HCT116 (cell line): ENCODE measurements at regions not wholly inside any gene's neighbourhood (a gene's known extent, or its start where the extent isn't known, plus 50 kb on each side); places are given as distances from the start of the nearest gene placed in this dataset.

ENCODE experiments used
- CEBPB ChIP-seq: IDR thresholded peaks from 2 replicates; pipeline ENCODE4 v1.6.1; 2012; ENCODE audit warnings: low read depth
- CTCF ChIP-seq, 3 experiments: fragments of 200-600 bp in 1 of 3; sonication (generic) in 1 of 3; IDR thresholded peaks in 2 of 3; conservative IDR thresholded peaks in 1 of 3; 2 replicates each; pipeline ENCODE4 v1.5.1; 2012 to 2017; ENCODE audit warnings: low read depth in 2 of 3, low read length in 2 of 3, antibody characterized with exemption in 1 of 3, borderline replicate concordance in 1 of 3, control low read depth in 1 of 3, mild to moderate bottlenecking in 1 of 3, mixed read lengths in 1 of 3, mixed run types in 1 of 3, moderate library complexity in 1 of 3; ENCODE audit not compliant: insufficient read depth in 1 of 3
- ELF1 ChIP-seq: IDR thresholded peaks from 2 replicates; pipeline ENCODE4 v1.6.1; 2012; ENCODE audit warnings: low read depth, borderline replicate concordance
- EZH2 ChIP-seq: fragments of 200-600 bp; sonication (generic); IDR thresholded peaks from 2 replicates; pipeline ENCODE4 v1.6.1; 2017; ENCODE audit warnings: antibody characterized with exemption, mixed run types
- EZH2phosphoT487 ChIP-seq: fragments of 200-600 bp; IDR thresholded peaks from 2 replicates; pipeline ENCODE4 v1.6.1; 2018; ENCODE audit warnings: antibody characterized with exemption, borderline replicate concordance
- RAD21 ChIP-seq: IDR thresholded peaks from 2 replicates; pipeline ENCODE4 v1.6.1; 2012; ENCODE audit warnings: low read depth, mild to moderate bottlenecking
- REST ChIP-seq: IDR thresholded peaks from 2 replicates; pipeline ENCODE4 v1.6.1; 2012; ENCODE audit warnings: low read depth
- YY1 ChIP-seq: IDR thresholded peaks from 2 replicates; pipeline ENCODE4 v1.6.1; 2011; ENCODE audit warnings: low read length, low read depth, moderate library complexity, mild to moderate bottlenecking; ENCODE audit not compliant: insufficient replicate concordance; ENCODE audit errors: extremely low read depth
- ZFX ChIP-seq: fragments of 450-650 bp; IDR thresholded peaks from 2 replicates; pipeline ENCODE4 v1.6.1; 2017

- TF ChIP-seq REST (no peak), EZH2 (no peak), CTCF (IDR thresholded peaks at IDR 0.05 in 2 of 3, conservative IDR thresholded peaks at IDR 0.05 in 1 of 3; ENCODE audit: borderline replicate concordance in 1 of 3, insufficient read depth in 1 of 3, low read depth in 2 of 3, low read length in 2 of 3) (no peak), EZH2phosphoT487 (no peak), ZFX (no peak), YY1 (no peak), ELF1 (no peak), RAD21 (no peak), CEBPB (no peak)
Measured at GRCh38 chr11:72525466-72525865, 91.1 kb upstream of the CLPB start.
